H54 (cell line): ENCODE measurements at regions not wholly inside any gene's neighbourhood (a gene's known extent, or its start where the extent isn't known, plus 50 kb on each side); places are given as distances from the start of the nearest gene placed in this dataset.

Experiments
- DNase-seq: peaks from one replicate; pipeline ENCODE4 v3.0.0; 2011; ENCODE audit warnings: low spot score, mixed read lengths; ENCODE audit not compliant: insufficient read length
- FAIRE-seq: peaks from 3 replicates; lab custom pipeline; 2011; peaks lifted over from hg19 to GRCh38; lab: Jason Lieb, UNC
- POLR2A ChIP-seq: IDR thresholded peaks from 2 replicates; pipeline ENCODE4 v1.6.1; 2011; ENCODE audit warnings: low read depth, mild to moderate bottlenecking, low read length

DNA sequence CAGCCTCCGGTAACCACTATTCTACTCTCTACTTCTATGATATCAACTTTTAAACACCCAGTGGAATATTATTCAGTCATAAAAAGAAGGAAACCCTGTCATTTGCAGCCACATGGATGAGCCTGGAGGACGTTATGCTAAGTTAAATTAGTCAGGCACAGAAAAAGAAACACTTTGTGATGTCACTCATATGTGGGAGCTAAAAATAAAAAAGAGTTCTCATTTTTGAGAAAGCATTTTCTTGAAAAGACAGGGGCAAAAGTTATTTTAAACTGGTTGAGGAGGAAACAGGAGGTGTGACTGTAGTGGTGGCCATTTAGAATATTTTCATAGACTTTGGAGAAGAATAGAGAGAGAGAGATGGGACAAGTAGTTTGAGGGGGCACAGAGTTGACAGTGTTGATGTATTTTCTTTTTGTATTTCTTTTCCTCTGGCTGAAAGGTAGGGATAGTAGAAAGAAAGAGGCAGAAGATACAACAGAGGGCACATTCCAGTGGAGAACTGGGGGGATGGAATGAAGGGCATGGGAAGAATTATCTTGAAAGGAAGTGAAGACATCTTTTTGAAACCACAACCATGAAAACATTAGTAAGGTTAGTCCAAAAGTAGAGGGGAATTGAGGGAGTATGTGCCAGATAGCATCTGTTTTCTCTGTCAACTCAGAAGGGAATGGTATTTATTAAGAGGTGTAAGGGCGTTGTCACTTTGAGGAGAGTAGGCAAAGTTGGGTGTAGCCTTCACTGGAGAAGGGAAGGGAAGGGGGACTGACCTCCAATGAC is 181.3 kb upstream of the GMDS start:
- no peak for TF ChIP-seq POLR2A
- FAIRE-seq, result no peak
- no peak for DNase-seq

DNA sequence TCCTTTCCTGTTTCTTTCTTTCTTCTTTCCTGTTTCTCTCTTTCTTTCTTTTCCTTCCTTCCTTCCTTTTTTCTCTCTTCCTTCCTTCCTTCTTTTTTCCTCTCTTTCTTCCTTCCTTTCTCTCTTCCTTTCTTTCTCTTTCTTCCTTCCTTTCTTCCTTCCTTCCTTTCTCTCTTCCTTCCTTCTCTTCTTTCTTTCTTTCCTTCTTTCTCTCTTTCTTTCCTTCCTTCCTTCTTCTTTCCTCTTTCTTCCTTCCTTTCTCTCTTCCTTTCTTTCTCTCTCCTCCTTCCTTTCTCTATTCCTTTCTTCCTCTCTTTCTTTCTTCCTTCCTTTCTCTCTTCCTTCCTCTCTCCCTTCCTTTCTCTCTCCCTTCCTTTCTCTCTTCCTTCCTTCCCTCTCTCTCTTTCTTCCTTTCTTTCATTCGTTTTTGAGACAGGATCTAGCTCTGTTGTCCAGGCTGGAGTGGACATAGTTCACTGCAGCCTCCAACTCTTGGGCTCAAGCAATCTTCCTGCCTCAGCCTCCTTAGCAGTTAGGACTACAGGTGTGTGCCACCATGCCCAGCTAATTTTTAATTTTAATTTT is 170.8 kb upstream of the GMDS start:
- no peak for TF ChIP-seq POLR2A
- no peak for FAIRE-seq

DNA sequence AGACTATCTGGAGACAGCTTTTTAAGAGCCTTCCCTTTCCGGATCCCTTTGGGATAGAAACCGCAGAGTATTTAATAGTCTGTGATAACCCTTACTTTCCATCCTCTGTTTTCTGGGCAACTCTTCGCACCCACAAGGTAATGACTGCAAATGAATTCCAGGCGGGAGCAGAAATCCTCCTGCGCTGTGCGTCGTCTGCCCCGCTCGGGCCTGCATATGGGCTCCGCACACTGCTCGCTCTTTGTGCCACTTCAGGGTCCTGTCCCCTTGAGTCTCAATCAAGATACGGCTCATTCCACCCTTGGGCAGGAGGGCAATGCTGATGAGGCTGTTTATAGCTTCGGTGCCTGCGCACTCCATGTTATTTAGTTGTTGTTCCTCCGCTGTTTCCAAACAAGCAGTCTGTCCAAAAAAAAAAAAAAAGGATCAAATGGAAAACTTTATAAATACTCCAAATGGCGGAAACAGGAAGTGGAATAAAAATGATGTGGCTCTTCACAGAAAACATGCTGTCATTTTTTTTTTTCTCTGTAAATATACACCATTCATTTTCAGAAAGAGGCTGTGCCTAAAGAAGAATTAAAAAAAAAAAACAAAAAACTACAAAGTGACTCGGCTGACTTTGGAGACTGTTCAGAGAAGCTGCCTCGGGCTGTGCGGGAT is 169.6 kb upstream of the GMDS start:
- DNase-seq (no peak), FAIRE-seq (no peak)
- no peak for TF ChIP-seq POLR2A

More for the DNA sequence above, 170.8 kb upstream of the GMDS start:
- no peak for DNase-seq

DNA sequence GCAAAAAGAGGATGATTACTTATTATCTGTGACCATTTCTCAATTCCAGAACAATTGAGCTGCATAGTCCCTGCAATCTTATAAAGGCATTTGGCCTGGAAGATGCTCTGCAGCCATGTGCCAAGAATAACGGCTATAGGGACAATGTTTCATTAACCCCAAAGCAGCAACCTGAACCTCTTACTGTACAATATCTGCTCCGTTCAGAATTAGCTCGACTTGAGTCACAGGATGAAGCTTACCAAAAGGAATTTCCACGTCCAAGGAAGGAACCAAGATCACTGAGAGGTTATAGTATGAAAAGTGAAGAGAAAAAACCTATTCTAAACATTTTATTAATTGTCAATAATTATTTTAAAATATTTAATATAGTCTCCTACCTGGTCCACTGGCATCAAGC is 167.3 kb upstream of the GMDS start:
- peak; percentile 91 for FAIRE-seq
- TF ChIP-seq POLR2A, result no peak
- DNase-seq, result no peak

DNA sequence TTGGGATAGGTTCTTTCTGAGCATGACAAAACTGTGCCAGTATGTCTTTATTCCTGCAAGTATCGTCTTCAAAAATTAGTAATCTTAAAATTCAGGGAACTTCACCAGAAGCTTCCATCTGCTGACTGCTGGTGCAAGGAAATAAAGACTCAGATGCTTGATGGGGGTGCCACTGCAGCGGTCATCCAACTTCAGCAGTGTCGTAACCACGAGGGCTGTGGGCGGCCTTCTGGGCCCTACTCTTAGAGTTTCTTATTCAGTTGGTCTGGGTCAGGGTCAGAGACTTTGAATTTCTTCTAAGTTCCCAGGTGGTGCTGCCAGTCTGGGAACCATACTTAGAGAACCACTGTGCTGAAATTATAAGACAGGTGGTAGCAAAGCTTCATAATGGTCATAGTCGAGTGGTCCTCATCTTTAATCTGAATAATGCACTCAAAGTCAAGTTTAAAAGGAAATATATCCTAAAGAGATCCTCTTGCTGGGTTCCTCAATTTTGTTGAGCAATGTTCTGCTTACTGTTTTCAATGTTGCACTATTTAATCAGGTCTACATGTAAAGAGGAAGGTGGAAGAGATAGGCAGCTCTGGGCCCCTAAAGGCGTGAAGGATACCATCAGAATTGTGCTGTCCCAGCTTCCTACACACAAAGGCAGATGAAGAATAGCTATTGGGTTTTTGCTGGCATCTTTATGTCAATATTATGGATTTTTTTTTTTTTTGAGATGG is 165.4 kb upstream of the GMDS start:
- FAIRE-seq (no peak), DNase-seq (no peak)
- no peak for TF ChIP-seq POLR2A

DNA sequence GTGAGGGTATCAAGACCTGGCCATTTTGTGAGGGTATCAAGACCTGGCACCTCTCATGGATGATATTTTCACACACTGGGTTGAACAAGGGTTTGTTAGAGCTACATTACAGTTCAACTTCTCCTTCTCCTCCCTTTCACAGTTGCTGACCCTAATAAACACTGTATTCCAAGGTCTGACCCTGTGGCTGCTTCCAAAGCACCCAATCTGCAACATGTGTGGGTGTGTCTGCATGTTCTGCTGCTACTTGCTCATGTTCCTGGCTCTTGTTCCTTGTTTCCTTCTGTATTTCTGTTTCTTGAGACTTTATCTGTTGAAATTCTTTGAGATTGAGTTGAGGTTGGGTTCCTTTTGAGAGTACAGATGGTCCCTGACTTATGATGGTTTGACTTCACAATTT is 162.1 kb upstream of the GMDS start:
- no peak for TF ChIP-seq POLR2A
- no peak for DNase-seq
- no peak for FAIRE-seq

DNA sequence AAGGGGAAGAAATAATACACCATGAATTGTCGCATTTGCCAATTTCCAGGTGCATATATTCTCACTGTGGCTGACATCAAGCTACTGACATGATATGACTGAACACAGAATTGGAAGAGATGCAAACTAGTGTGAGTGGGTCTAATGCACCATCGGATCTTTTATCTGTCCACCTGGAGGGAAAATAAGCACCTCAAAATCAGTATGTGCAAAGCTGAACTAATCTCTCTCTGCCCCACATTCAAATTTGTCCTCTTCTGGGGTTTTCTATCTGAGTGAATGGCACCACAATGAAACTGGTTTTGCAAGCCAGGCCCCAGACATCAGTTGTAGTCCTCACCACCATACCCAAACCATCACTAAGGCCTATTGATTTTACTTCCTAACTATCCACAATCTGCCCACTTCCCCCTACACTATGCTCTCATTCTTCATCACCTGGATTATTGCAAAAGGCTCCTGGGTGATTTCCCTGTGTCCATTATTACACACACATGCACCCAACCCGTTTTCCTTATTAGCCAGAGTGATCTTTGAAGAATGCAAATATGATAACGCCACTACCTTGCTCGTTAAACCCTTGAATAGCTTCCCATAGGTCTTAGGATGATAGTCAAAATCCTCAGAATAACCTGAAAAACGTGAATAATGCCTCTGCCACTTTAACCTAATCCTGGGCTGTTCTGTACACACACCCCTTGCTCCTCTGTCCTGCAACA is 159.0 kb upstream of the GMDS start:
- no peak for DNase-seq
- no peak for FAIRE-seq
- TF ChIP-seq POLR2A, result no peak

DNA sequence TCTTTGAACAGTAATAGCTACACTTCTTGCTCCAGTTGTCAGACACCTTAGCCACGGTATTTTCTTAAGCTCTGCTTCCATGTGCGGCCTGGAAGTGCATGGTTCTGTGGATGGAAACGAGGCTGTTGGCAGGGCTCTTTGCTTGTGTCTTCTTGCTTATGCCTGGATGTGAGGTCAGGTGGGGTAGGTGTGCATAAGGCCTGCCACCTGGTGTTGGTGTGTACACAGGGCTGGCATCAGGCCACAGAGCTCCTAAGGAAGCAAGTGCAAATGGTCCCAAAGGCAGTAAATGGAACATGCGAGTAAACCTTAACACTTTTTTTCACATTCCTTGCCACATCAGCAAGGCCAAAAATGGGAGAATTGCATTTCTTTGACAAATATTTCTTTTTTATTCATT is 158.1 kb upstream of the GMDS start:
- no peak for DNase-seq

DNA sequence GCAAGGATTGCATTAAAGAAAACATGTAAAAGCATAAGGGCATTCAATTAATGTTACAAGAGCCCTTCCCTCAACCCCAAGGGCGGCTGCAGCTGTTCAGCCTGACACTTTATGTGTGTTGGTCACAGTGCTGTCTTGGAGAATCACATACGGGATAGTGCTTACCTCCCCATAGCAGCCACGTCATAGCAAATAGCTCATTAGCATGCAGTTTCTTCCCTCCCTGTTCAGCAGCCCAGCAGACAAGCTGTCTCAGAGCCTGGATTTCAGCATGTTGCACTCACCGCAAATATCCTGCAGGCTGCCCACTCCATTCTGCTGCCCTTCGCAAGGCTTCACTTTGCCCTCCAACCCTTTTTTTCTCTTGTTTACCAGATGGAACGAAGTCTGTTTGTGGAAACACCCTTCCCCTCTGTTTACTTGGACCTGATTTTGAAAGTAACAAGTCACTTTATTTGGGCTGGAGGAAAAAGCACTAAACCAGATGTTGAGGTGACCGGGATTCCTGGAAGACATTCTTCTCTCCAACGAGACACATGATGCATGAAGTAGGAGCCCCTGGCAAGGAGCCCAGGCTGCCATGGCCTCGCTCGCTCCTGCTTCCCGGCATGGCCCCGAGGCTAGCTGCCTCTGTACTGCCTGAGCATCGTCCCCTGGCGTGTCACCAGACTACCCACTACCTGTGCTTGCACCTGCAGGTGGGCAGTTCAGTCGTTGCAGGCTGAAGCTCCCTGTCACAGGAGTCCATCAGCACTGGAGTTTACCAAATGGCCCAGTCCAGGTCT is 151.6 kb upstream of the GMDS start:
- no peak for FAIRE-seq
- DNase-seq, result no peak
- no peak for TF ChIP-seq POLR2A

More for the DNA sequence above, 158.1 kb upstream of the GMDS start:
- no peak for TF ChIP-seq POLR2A
- FAIRE-seq, result no peak

DNA sequence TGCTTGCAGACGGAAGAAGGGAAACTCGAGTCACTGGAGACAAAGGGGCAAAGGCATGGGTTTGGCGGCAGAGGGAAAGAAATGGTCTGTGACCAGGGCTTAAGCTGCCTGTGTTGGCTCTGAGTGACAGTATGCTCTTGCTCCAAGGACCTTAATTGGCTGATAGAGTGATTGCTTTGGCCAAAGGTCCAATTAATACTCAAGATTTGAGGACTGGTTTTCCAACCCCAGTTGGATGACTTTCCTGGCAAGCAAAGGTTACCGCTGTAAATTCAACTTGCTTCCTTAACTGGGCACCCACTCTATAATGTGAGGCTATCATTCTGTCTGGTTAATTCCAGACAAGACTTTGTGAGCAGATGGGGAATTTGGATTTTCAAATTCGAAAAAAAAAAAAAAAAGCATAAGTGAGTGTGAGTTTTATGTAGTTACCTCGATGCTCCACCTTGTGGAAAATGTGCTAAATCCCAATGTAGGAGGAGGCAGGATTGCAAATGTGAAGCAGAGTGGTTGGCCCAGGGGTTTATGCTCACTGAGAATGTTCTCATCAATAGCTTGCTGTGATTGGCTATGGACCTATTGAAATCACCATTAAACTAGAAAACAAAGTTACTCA is 150.7 kb upstream of the GMDS start:
- DNase-seq (no peak), FAIRE-seq (no peak)
- no peak for TF ChIP-seq POLR2A

DNA sequence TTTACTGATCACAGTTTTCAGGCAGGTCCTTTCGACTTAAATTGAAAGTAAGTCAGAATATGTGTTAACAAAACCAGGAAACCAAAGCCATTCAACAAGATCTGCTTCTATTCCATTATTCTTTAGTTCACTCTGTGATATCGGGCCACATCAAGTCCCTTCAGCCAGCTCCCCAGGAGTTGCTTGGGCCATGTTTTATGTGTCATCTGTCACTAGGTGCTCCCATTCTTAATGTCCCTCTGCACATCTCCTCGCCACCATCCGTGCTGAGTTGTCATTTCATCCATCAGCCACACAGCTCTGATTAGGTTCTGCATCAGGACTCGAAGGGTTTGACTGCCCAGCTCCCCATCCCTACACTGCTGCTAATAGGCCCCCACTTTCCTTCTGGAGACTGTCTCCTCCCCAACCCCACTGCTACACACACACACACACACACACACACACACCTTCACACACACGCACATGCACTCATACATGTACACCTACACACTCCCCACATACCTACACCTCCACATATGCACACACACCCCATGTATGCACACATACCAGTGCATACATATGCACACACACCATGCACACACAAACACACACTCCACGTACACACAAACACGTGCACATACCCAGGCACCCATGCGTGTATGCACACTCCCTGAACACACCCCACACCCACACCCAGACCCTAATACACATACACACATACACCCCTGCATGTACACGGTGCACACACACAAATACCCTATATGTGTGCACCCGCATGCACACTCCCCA is 143.3 kb upstream of the GMDS start:
- FAIRE-seq, result no peak
- DNase-seq, result no peak
- no peak for TF ChIP-seq POLR2A

DNA sequence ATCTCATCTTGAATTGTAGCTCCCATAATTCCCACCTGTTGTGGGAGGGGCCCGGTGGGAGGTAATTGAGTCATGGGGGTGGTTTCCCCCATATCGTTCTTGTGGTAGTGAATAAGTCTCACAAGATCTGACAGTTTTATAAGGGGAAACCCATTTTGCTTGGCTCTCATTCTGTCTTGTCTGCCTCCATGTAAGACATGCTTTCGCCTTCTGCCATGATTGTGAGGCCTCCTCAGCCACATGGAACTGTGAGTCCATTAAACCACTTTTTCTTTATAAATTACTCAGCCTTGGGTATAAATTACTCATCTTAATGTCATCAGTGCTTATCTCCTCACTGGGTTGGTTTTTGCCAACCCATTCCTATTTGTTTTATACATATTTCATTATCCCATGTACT is 142.0 kb upstream of the GMDS start:
- FAIRE-seq, result no peak
- no peak for DNase-seq
- TF ChIP-seq POLR2A, result no peak
